RPMI8226 (cell line): ENCODE measurements at regions not wholly inside any gene's neighbourhood (a gene's known extent, or its start where the extent isn't known, plus 50 kb on each side); places are given as distances from the start of the nearest gene placed in this dataset.
A peak's percentile ranks its signal among the peaks of the same experiment; 100 is the strongest.

ENCODE experiments used
- DNase-seq: peaks from one replicate; pipeline ENCODE4 v3.0.0-alpha.2; 2015

DNA sequence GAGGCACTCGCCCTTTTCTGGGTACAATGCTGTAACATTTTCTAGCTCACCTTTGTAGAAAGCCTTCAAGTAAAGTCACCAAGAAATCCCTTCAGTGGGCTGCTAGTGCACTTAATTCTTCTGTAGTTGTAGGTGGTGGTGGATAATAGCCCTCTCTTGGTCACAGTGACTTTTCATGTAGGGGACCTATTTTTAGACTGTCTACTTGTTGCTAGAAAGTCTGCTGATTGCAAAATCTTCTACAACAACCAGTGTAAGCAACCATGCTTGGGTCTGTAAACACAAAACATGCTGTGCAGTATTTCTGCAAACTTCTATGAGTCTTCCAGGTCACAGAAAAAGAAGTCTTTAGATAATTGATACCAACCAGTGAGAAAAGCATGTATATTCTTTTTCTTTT, 55.6 kb downstream of the PBDC1 start:
- no peak for DNase-seq

DNA sequence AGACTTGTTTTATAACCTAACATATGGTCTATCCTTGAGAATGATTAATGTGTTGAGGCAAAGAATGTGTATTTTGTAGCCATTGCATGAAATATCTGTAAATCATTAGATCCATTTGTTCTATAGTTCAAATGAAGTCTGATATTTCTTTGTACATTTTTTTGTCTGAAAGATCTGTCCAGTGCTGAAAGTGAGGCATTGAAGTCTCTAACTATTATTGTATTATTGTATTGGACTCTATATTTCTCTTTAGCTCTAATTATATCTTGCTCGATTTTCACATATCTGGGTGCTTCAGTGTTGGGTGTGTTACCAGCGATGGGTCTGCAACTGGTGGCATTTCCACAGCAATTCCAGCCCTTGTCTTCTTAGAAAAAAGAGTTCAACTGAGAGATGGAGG, 76.0 kb downstream of the PBDC1 start:
- no peak for DNase-seq

DNA sequence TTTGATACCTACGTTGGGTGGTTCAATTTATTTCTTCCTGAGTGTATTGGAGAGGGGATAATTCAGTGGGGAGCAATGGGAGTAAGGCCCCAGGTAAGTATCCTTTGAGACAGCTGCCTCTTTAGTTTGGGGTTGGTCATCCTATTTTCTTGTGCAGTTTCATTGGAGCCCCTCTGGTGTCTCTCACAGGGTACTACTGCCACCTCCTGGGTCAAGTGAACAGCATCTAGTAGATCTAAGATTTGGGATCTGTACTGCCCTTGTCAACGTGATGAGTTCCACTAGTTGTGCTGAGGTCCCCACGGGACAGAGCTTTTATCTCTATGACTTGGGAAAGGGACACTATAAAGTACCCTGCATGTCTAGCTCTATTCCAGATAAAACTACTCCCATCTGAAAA, 80.6 kb downstream of the PBDC1 start:
- peak; percentile 25 for DNase-seq

DNA sequence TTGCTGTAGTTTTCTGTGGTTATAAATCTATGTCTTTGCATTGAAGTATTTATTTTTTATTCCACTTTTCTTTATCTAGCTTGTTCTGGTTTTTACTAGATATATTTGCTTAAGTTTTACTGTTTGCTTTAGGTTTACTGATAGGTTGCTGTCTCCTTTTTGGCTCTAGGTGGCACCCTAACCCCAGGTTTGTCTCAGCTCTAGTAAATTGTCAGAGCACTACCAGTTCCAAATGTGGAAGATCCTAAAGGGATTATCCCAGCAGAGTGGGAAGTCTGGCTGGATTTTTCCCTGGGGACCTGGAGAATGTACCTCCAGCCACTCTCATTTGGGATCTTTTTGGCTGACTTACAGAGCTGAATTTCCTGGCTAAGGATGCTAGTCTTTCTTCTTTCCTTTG, 106.1 kb downstream of the PBDC1 start:
- DNase-seq, result peak; percentile 40
